Esophagus muscularis mucosa (tissue), 4 donors: ENCODE measurements at regions not wholly inside any gene's neighbourhood (a gene's known extent, or its start where the extent isn't known, plus 50 kb on each side); places are given as distances from the start of the nearest gene placed in this dataset.

ENCODE experiments used
- EP300 ChIP-seq: sonication (generic); formaldehyde crosslinking; IDR thresholded peaks from one replicate; pipeline ENCODE4 v1.6.1; 2017; ENCODE audit warnings: antibody characterized with exemption
- POLR2A ChIP-seq: fragments of 450-650 bp; IDR thresholded peaks from one replicate; pipeline ENCODE4 v1.6.1; 2017; ENCODE audit warnings: antibody characterized with exemption, moderate library complexity, mild to moderate bottlenecking, low read depth
- POLR2AphosphoS5 ChIP-seq, 2 donors: sonication (generic); formaldehyde crosslinking; IDR thresholded peaks; one replicate each; pipeline ENCODE4 v1.6.1; 2017; ENCODE audit warnings: antibody characterized with exemption in 2 of 2
- TF ChIP-seq, protein P1 (sequence below), 3 experiments: fragments of 200-600 bp in 2 of 3; fragments of 450-650 bp in 1 of 3; sonication (generic) in 2 of 3; IDR thresholded peaks; one replicate each; pipeline ENCODE4 v1.5.1; 2017 to 2019; ENCODE audit warnings: antibody characterized with exemption in 3 of 3, mild to moderate bottlenecking in 2 of 3, moderate library complexity in 1 of 3

DNA sequence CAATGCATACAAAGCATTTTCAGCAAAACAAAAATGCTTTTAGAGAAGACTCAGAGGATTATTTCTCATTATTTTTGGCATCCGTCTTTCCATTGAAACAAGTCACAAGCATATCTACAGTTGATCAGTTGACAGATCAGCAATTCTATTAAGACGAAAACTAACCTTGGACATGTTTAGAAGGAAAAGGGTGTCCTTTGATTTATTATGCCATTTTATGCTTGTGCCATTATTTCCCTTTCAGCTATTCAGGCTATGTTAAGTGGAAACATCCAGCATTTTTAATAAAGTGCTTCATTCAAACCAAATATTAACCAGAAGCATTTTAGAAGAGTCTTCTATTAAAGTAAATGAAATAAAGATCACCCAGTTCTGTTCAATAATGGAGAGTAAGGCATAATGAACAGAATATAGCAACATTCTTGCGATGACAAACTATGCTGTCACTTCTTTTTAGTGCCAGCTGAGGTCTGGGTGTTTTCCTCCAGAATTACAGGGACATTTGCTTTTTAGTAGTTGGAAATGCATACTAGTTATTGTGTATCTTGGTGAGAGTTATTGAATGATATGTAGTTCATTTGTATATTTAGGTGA is 481.4 kb downstream of the PLA2G4A start:
- TF ChIP-seq, protein P1, sequence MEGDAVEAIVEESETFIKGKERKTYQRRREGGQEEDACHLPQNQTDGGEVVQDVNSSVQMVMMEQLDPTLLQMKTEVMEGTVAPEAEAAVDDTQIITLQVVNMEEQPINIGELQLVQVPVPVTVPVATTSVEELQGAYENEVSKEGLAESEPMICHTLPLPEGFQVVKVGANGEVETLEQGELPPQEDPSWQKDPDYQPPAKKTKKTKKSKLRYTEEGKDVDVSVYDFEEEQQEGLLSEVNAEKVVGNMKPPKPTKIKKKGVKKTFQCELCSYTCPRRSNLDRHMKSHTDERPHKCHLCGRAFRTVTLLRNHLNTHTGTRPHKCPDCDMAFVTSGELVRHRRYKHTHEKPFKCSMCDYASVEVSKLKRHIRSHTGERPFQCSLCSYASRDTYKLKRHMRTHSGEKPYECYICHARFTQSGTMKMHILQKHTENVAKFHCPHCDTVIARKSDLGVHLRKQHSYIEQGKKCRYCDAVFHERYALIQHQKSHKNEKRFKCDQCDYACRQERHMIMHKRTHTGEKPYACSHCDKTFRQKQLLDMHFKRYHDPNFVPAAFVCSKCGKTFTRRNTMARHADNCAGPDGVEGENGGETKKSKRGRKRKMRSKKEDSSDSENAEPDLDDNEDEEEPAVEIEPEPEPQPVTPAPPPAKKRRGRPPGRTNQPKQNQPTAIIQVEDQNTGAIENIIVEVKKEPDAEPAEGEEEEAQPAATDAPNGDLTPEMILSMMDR (IDR thresholded peaks at IDR 0.05) = no peak
- TF ChIP-seq POLR2A = no peak
- TF ChIP-seq EP300 = no peak
- TF ChIP-seq POLR2AphosphoS5 (IDR thresholded peaks at IDR 0.05) = no peak
